Caki2 (cell line): ENCODE measurements at regions not wholly inside any gene's neighbourhood (a gene's known extent, or its start where the extent isn't known, plus 50 kb on each side); places are given as distances from the start of the nearest gene placed in this dataset.

Source experiments
- DNase-seq: peaks from one replicate; pipeline ENCODE4 v3.0.0-alpha.2; 2015; ENCODE audit warnings: low read depth
- in situ Hi-C: cut with HindIII; loops from 2 replicates; pipeline ENCODE4 v1.10.0; 2016; ENCODE audit warnings: low sequenced_read_pairs, low pct_unique_long_range_greater_than_20kb, mixed read lengths

DNA sequence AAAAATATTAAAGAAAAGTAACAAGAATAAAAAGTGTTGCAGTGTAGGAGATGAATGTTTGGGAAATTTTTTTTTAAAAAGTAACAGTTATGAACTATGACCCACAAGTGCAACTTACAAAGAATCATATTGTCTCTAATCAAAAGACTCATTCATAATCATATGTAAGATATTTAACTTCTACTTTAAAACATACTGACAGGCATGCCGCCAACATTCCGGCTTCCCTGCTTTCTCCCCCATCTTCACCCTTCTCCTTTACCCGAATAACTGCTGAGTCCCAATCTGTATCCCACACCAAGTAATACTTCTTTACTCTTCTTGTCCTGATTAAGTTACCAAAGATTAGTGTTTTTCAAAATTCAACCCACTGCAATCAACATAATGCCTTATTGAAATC is 598.8 kb upstream of the FRG1 start:
- DNase-seq = no peak
- in situ Hi-C loops = no loop called here

DNA sequence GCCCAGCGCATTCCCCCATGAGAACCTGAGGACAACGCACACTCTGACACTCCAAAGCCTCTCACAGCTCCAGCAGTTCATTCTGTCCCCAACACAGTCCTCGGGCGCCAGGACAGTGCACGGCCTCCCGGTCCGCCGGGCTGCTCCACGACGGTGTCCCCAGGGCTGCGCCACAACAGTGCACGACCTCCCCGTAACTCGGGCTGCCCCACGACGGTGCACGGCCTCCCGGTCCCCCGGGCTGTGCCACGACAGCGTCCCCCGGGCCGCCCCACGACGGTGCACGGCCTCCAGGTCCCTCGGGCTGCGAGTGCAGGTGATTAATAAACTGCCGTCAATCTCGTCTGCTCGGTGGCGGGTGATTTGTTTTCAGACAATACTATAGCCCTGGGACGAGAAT is 585.1 kb upstream of the FRG1 start:
- in situ Hi-C loops = no loop called here
- no peak for DNase-seq

DNA sequence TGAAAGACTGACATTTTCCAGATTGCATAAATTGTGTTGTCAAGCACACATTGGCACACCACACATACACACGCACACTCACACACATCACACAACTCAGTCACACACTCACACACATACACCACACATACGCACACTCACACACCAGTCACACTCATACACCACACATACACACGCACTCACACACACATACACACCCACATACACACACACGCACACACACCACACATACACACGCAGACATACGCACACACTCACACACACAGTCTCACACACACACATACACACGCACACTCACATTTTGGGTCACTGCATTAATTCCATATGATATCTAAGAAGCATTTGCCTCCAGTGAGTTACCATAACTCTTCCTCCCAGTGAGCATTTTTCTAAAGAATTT is 578.3 kb upstream of the FRG1 start:
- DNase-seq = no peak
- in situ Hi-C loops = no loop called here

DNA sequence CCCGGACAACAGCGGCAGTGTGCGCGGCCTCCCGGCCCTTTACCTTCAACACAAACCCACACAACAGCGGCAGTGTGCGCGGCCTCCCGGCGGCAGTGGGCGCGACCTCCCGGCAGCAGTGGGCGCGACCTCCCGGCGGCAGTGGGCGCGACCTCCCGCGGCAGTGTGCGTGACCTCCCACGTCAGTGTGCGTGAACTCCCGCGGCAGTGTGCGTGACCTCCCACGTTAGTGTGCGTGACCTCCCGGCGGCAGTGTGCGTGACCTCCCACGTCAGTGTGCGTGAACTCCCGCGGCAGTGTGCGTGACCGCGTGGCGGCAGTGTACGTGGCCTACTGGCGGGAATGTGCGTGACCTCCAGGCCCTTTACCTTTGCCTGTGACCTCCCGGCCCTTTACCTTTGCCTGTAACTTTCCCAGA is 576.6 kb upstream of the FRG1 start:
- DNase-seq = no peak
- in situ Hi-C loops = no loop called here

DNA sequence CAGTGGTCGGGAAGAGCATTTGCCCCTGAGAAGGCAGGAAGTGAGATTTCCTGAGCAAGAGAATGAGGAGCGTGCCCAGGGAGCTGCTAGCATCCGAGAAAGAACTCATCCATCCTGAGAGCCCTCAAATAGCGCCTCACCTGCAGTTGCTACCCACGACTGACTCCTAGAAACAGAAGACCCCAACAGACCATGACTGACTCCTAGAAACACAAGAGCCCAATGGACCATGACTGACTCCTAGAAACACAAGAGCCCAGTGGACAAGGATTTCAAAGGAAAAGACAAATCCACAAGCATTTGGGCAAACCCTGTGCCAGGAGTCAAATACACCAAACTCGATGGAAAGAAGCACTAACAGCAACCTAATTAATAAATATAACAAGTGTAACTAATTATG is 575.2 kb upstream of the FRG1 start:
- no peak for DNase-seq
- in situ Hi-C loops = no loop called here

DNA sequence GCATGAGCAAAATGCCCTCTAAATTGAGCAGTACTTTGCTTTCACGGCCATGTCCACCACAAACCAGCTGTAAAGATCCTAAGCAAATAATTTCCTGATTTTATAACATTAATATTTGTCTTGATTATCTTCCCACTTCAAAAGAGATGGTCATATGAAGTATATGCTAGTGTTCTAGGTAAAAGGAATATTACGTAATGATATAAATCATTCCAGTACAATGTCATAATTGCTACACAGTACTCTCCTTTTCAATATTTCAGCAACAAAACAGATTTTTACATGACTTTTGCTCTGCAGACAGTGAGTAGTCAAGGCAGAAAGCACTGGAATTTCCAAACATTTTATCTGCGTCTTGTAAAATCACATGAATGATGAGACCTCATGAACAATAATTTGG is 572.8 kb upstream of the FRG1 start:
- DNase-seq = no peak
- in situ Hi-C loops = no loop called here

DNA sequence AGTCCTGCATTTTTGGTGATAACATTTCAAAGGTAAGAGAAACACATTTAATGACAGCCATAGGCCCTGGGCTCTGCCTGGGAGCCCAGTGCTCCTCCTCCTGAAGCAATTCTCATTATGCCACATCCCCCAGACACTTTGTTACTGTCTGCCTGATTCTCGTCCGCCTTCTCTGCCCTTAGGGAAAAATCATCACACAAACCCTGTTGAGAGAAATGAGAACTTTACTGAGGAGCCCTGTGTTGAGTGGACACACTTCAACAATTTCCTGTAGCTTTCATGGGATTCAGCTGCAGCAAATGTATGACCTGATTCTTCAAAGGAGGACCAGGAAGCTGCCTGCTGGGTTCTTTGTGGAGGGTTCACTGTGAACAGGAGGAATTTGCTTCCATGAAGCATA is 566.5 kb upstream of the FRG1 start:
- DNase-seq = no peak
- in situ Hi-C loops = no loop called here

DNA sequence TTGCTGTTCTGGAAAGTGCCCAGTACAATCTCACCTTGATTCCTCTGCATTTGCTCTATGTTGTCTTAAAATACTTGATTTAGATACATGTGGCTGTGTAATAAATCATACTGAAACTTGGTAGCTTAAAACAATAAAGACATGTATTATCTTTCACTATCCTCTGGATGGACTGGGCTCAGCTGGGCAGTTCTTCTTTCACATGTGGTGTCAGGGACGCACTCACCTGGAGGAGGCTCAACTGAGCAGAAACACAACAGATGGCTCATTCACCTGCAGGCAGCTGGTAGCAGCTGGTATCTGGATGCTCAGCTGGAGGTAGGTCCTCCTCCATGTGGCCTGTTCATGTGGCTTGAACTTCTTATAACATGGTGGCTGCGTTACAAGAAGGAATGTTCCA is 563.8 kb upstream of the FRG1 start:
- in situ Hi-C loops = no loop called here
- no peak for DNase-seq

DNA sequence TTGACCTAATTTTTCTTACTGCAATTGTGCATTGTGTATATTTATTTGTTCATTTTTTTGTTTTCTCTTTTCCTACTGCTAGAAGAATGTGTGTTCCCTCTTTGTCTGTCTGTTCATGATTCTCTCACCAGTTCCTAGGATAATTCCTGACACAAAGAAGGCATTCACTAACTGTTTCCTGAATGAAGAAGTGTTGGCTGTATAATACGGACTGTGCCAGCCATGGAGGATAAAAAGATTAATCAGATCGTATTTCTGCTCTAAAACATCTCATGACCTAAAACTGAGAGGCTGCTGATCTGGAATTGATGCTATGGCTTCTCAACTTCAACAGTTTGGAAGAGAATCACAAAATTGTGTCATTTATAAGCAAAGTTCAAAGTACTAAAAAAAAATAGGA is 563.1 kb upstream of the FRG1 start:
- no peak for DNase-seq
- in situ Hi-C loops = no loop called here

DNA sequence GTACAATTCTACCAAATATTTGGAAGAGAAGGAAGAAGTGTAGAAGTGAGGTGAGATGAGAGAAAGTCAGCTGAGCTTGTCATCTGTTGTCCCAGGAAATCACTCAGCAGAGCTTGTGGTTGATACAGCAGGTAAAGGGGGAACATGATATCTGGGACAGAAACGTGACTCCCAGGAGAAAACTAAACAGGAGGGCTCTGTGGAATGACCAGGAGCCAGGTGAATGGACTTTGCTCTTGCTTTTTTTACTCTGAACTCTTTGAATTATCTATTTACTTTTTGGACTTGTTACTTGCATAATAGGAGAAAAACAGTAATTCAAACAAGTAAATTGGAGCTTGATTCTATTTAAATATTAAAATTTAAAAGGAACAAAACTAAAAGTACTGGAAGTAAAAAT is 555.6 kb upstream of the FRG1 start:
- in situ Hi-C loops = no loop called here
- DNase-seq = no peak

DNA sequence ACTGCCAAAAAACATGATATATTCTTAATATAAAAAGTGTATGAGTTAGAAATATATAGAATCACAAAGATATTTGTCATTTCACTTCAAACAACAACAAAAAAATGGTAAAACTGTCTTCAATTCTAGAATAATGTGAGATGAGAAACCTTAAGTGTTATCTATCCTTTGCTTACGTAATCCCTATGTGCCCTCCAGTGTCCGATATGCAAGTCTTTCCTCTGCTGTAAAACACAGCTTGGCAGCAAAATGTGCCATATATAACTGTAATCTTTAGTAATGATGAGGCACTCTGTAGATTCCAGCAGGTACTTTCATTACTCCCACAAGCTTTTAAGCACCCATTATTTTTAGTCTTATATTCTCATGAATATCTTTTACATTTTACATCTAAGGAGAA is 555.1 kb upstream of the FRG1 start:
- no peak for DNase-seq
- in situ Hi-C loops = no loop called here

DNA sequence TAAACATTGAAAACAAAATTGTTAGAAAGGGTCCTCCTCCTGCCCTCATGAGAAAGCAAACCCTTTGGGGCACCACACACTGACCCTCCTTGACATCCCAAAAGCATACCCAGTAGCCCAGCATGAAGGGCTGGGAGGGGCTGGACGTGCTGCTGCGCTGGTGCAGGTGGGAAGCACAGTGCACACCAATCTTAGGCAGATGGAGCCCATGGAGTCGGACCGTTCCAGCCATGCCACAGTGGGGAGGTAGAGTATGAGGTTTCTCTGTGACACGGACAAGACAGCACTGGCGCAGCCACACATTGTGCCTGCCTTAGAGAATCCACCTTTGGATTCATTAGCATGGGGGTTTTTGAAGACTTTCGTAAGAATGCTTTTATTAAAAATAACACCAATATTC is 544.2 kb upstream of the FRG1 start:
- DNase-seq = no peak
- in situ Hi-C loops = no loop called here

DNA sequence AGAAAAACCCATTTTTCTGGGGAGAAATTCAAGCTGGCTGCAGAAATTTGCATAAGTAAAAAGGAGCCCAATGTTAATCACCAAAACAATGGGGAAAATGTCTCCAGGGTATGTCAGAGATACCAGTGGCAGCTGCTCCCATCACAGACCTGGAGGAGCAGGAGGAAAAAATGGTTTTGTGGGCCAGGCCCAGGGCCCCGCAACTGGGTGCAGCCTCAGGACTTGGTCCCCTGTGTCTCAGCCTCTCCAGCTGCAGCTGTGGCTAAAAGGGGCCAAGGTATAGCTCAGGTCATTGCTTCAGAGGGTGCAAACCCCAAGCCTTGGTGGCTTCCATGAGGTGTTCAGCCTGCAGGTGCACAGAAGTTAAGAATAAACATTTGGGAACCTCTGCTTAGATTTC is 536.4 kb upstream of the FRG1 start:
- in situ Hi-C loops = no loop called here
- DNase-seq = no peak

DNA sequence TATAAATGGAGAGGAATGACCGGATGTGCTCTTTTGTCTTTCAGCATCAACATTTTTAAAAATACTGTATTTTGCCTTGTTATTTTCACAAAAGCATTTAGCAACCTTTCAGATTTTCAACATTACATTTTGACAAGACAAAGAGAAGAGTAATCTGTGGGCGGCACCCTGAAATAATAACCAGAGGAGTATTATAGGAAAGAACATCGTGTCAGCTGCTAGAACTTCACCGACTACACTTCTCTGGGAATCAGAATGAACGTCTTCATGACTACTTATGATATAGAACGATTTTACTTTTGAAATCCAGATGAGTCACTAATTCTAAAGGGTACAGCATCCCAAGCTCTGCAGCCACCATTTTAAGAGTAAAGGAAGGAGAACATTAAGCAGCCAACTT is 531.5 kb upstream of the FRG1 start:
- in situ Hi-C loops = no loop called here
- no peak for DNase-seq

DNA sequence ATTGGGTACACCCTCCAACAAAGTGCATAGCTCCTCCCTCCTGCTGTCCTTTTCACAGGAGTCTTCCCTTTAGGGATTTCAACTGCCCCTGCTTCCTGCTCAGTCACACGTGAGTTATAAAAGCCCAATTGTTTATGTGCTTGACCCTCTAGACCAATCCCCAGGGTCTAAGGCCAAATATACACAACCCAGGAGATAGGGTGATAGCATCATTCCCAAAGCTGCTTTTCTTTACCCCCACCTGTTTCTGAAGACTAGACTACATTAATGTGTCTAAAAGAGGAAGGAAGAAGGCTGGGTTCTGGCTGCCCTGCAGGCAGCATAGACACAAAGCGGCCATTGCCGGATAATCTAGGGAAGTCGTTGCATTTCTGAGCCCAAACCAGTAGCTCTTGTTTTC is 526.7 kb upstream of the FRG1 start:
- in situ Hi-C loops = no loop called here
- DNase-seq = no peak

DNA sequence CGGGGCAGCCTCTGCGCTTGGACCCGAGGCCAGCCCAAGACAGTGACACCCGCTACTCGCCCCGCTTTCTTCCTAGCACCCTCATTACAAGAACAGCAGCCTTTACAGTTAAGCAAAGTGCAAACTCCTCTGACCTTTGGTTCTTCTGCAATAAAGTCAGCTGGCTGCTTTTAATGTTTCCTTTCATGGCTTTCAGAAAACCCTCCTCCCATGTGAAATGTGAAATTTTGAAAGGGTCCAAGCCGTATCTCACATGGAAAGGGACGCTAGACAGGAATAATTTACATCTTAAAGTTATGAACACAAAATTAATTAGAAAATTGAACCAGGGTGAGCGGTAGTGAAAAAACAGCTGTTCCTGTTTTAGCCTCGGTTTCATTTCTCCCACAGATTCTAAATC is 520.1 kb upstream of the FRG1 start:
- no peak for DNase-seq
- in situ Hi-C loops = no loop called here

DNA sequence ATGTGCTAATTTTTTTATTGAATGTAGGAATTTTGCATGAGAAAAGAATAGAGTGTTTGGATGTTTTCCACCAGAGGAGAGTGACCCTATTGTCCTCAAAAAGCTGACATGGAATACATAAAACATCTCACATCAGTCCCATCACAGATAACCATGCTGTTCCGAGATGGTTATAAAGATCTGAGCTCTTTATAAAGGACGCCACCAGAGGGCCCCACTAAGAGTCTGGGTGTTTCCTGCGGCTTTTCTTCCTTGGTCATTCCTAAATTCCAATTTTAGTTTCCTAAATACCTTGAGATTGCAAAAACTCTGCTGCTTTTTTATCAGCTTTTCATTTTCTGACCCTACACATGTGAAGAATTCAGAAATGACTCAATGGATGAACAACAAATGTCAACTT is 504.5 kb upstream of the FRG1 start:
- DNase-seq = no peak

DNA sequence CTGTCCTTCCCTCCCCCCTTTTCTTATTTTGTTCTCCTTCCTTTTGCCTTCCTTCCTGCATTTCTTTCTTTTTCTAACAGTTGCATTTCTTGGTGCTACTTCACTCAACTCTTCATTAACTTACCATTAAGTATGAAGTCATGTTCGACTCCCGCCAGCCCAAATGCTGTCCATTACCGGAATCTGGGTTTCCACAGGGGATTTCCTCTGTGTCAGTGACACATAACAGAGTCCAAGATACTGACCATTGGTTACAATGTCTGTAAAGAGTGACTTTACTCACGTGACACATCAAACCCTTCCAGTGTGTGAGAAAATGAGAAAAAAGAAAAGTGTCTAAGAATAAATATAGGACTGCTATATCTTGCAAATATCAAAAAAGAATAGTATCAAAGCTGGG is 500.0 kb upstream of the FRG1 start:
- in situ Hi-C loops = no loop called here
- no peak for DNase-seq

More for the DNA sequence above, 504.5 kb upstream of the FRG1 start:
- in situ Hi-C loops = no loop called here

DNA sequence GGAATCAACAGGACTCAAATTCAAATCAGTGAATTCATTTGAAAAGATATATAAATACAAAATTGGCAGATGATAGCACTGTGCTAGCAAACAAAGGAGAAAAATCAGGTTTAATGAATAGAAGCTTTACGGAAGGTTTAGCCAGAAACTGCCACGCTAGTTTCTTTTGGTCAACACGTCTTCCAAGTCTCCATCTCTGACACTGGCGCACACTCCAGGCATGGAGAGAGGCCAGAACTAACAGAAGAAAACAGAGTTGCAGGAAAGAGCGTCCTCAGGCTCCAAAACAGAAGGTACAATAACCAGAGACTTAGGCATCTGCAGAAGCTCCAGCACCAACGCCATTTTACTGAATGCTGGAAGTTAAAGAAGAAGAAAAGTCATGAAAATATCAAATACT is 497.3 kb upstream of the FRG1 start:
- no peak for DNase-seq
- in situ Hi-C loops = no loop called here

DNA sequence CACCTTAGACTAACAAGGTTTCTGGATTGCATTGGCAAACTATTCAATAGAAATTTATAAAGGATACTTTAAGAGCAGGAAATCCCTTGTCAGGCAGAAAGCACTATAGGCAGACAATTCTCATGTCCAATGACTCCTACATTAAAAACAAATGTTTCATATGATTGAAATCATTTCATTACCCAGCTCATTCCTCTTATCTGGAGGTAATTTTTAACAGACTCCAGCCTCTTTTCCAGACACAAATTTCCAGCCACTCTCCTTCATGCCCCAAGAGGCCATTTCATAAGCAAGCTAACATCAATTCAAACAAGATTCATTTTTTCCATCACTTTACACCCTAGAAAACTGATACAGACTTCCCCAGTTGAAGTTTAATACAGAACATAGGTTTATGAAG is 495.1 kb upstream of the FRG1 start:
- in situ Hi-C loops = no loop called here
- DNase-seq = no peak

DNA sequence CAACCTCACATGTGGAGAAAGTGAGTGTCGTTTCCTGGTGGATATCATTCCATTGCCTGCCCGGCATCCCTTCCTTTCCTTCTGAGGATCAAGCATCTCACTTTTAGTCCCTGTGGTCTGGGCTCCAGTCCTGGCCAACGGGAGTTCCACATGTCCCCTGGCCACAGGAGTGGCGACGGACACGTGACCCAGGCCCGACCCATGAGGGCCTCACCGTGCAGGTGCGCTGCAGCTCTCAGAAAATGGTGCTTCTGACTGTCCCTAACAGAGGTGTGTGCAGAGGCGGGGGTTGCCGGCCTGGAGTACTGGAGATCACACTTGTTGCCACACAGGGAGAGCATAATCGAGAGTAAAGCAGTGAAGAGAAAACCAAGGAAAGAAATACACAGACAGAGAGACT is 476.9 kb upstream of the FRG1 start:
- in situ Hi-C loops = no loop called here
- no peak for DNase-seq
